ENCODE measurements at regions not wholly inside any gene's neighbourhood (a gene's known extent, or its start where the extent isn't known, plus 50 kb on each side); places are given as distances from the start of the nearest gene placed in this dataset.

- TF ChIP-seq, protein P1, sequence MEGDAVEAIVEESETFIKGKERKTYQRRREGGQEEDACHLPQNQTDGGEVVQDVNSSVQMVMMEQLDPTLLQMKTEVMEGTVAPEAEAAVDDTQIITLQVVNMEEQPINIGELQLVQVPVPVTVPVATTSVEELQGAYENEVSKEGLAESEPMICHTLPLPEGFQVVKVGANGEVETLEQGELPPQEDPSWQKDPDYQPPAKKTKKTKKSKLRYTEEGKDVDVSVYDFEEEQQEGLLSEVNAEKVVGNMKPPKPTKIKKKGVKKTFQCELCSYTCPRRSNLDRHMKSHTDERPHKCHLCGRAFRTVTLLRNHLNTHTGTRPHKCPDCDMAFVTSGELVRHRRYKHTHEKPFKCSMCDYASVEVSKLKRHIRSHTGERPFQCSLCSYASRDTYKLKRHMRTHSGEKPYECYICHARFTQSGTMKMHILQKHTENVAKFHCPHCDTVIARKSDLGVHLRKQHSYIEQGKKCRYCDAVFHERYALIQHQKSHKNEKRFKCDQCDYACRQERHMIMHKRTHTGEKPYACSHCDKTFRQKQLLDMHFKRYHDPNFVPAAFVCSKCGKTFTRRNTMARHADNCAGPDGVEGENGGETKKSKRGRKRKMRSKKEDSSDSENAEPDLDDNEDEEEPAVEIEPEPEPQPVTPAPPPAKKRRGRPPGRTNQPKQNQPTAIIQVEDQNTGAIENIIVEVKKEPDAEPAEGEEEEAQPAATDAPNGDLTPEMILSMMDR (CRISPR knock-in tag; IDR thresholded peaks at IDR 0.05): no peak
- TF ChIP-seq EZH2 (conservative IDR thresholded peaks at IDR 0.05; ENCODE audit: low read depth, low read length) (no peak), ZNF143 (CRISPR knock-in tag; IDR thresholded peaks at IDR 0.05) (no peak), ZNF124 (CRISPR knock-in tag; IDR thresholded peaks at IDR 0.05) (no peak), MIER2 (CRISPR knock-in tag; IDR thresholded peaks at IDR 0.05) (no peak), SP2 (CRISPR knock-in tag; IDR thresholded peaks at IDR 0.05) (no peak), GATAD2A (CRISPR knock-in tag; IDR thresholded peaks at IDR 0.05) (no peak), SIN3A (IDR thresholded peaks at IDR 0.05; ENCODE audit: borderline replicate concordance, low read depth, low read length) (no peak), SP4 (CRISPR knock-in tag; IDR thresholded peaks at IDR 0.05) (no peak), SMAD1 (CRISPR knock-in tag; IDR thresholded peaks at IDR 0.05; ENCODE audit: borderline replicate concordance, low read depth) (no peak), ETV6 (CRISPR knock-in tag; conservative IDR thresholded peaks at IDR 0.05) (no peak)
- TF ChIP-seq, protein P2, sequence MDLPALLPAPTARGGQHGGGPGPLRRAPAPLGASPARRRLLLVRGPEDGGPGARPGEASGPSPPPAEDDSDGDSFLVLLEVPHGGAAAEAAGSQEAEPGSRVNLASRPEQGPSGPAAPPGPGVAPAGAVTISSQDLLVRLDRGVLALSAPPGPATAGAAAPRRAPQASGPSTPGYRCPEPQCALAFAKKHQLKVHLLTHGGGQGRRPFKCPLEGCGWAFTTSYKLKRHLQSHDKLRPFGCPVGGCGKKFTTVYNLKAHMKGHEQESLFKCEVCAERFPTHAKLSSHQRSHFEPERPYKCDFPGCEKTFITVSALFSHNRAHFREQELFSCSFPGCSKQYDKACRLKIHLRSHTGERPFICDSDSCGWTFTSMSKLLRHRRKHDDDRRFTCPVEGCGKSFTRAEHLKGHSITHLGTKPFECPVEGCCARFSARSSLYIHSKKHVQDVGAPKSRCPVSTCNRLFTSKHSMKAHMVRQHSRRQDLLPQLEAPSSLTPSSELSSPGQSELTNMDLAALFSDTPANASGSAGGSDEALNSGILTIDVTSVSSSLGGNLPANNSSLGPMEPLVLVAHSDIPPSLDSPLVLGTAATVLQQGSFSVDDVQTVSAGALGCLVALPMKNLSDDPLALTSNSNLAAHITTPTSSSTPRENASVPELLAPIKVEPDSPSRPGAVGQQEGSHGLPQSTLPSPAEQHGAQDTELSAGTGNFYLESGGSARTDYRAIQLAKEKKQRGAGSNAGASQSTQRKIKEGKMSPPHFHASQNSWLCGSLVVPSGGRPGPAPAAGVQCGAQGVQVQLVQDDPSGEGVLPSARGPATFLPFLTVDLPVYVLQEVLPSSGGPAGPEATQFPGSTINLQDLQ (CRISPR knock-in tag; IDR thresholded peaks at IDR 0.05): no peak
Observed at GRCh38 chr14:38409071-38409705, 153.3 kb upstream of the CLEC14A start.

Data from HepG2 (cell line).